ENCODE measurements at regions not wholly inside any gene's neighbourhood (a gene's known extent, or its start where the extent isn't known, plus 50 kb on each side); places are given as distances from the start of the nearest gene placed in this dataset.

- TF ChIP-seq CTCF (IDR thresholded peaks at IDR 0.05) (no peak), POLR2A (IDR thresholded peaks at IDR 0.05) (no peak), POLR2AphosphoS5 (IDR thresholded peaks at IDR 0.05) (no peak)
Measured at GRCh38 chr7:155141562-155141961, 71.4 kb downstream of the HTR5A start.
